K562 (cell line): ENCODE measurements at regions not wholly inside any gene's neighbourhood (a gene's known extent, or its start where the extent isn't known, plus 50 kb on each side); places are given as distances from the start of the nearest gene placed in this dataset.

Experiments used
- ETV6 ChIP-seq, 3 experiments: fragments of 150-350 bp in 1 of 3; sonication (generic) in 1 of 3; formaldehyde crosslinking in 1 of 3; IDR thresholded peaks; 2 replicates each; pipeline versions ENCODE4 v1.6.1 to v1.8.0; 2014 to 2022; ENCODE audit warnings: borderline replicate concordance in 2 of 3, low read depth in 2 of 3, antibody characterized with exemption in 1 of 3, low read length in 1 of 3, mild to moderate bottlenecking in 1 of 3, missing genetic modification reagents in 1 of 3
- HES1 ChIP-seq: fragments of 450-650 bp; IDR thresholded peaks from 2 replicates; pipeline ENCODE4 v1.6.1; 2016; ENCODE audit warnings: low read depth, mild to moderate bottlenecking, moderate library complexity
- HOXB6 ChIP-seq: fragments of 250-450 bp; sonication (Bioruptor Pico); IDR thresholded peaks from 2 replicates; pipeline ENCODE4 v1.5.1; 2022; ENCODE audit warnings: mild to moderate bottlenecking, borderline replicate concordance
- KLF13 ChIP-seq: fragments of 450-650 bp; IDR thresholded peaks from 2 replicates; pipeline ENCODE4 v1.6.1; 2016; ENCODE audit warnings: missing genetic modification characterization, low read depth, mild to moderate bottlenecking, missing compliant biosample characterization, moderate library complexity, borderline replicate concordance
- NFIX ChIP-seq: fragments of 250-450 bp; sonication (Bioruptor Pico); IDR thresholded peaks from 2 replicates; pipeline ENCODE4 v1.4.0; 2020; ENCODE audit warnings: low read depth, mild to moderate bottlenecking, moderate library complexity
- RBM39 ChIP-seq: fragments of 200-400 bp; formaldehyde crosslinking; optimal IDR thresholded peaks from 2 replicates; pipeline ENCODE3; 2018; ENCODE audit warnings: low read depth, low read length
- SRSF1 ChIP-seq: fragments of 200-400 bp; formaldehyde crosslinking; IDR thresholded peaks from 2 replicates; pipeline ENCODE4 v1.6.1; 2017; ENCODE audit warnings: mild to moderate bottlenecking, low read depth, low read length, moderate library complexity
- TGIF2 ChIP-seq: sonication (generic); formaldehyde crosslinking; IDR thresholded peaks from 2 replicates; pipeline ENCODE4 v1.8.1; 2022; ENCODE audit warnings: mild to moderate bottlenecking, missing genetic modification reagents, moderate library complexity
- TSC22D4 ChIP-seq: fragments of 450-650 bp; IDR thresholded peaks from 2 replicates; pipeline ENCODE4 v1.6.1; 2016; ENCODE audit warnings: missing genetic modification characterization, missing biosample characterization, control low read depth
- ZBTB7A ChIP-seq: IDR thresholded peaks from 2 replicates; pipeline ENCODE4 v1.6.1; 2011; ENCODE audit warnings: low read depth, mild to moderate bottlenecking, low read length, moderate library complexity, borderline replicate concordance; ENCODE audit not compliant: control insufficient read depth
- ZNF311 ChIP-seq: fragments of 250-450 bp; sonication (Bioruptor Pico); IDR thresholded peaks from 2 replicates; pipeline ENCODE4 v1.4.0; 2020; ENCODE audit warnings: mild to moderate bottlenecking, moderate library complexity
- ZNF589 ChIP-seq: fragments of 200-800 bp; sonication (Bioruptor generic); IDR thresholded peaks from 2 replicates; pipeline ENCODE4 v1.6.1; 2016; ENCODE audit warnings: low read depth, missing genetic modification characterization, missing compliant biosample characterization
- ZNF785 ChIP-seq: fragments of 250-450 bp; sonication (Bioruptor Pico); IDR thresholded peaks from 2 replicates; pipeline ENCODE4 v1.4.0; 2020; ENCODE audit warnings: mild to moderate bottlenecking
- TF ChIP-seq, protein P1 (sequence below): fragments of 450-650 bp; IDR thresholded peaks from 2 replicates; pipeline ENCODE4 v1.6.1; 2017; ENCODE audit warnings: antibody characterized with exemption, mild to moderate bottlenecking
- TF ChIP-seq, protein P2 (sequence below): sonication (generic); formaldehyde crosslinking; IDR thresholded peaks from 2 replicates; pipeline ENCODE4 v1.8.0; 2022; ENCODE audit warnings: missing genetic modification reagents, mild to moderate bottlenecking, borderline replicate concordance
- TF ChIP-seq, protein P3 (sequence below): conservative IDR thresholded peaks from 2 replicates; pipeline ENCODE4 v1.6.1; 2011; ENCODE audit warnings: low read depth, mild to moderate bottlenecking, low read length; ENCODE audit not compliant: control insufficient read depth
- TF ChIP-seq, protein P4 (sequence below): fragments of 450-650 bp; conservative IDR thresholded peaks from 2 replicates; pipeline ENCODE4 v1.6.1; 2016; ENCODE audit warnings: missing genetic modification characterization, low read depth, mild to moderate bottlenecking, control low read depth, missing compliant biosample characterization

- no peak for TF ChIP-seq ETV6 (IDR thresholded peaks at IDR 0.05; ENCODE audit: borderline replicate concordance in 1 of 2, low read depth in 2 of 2, low read length in 1 of 2)
- TF ChIP-seq ETV6 (CRISPR knock-in tag; IDR thresholded peaks at IDR 0.05; ENCODE audit: borderline replicate concordance), result no peak
- no peak for TF ChIP-seq ZNF311
- TF ChIP-seq NFIX (CRISPR knock-in tag), result no peak
- TF ChIP-seq, protein P1, sequence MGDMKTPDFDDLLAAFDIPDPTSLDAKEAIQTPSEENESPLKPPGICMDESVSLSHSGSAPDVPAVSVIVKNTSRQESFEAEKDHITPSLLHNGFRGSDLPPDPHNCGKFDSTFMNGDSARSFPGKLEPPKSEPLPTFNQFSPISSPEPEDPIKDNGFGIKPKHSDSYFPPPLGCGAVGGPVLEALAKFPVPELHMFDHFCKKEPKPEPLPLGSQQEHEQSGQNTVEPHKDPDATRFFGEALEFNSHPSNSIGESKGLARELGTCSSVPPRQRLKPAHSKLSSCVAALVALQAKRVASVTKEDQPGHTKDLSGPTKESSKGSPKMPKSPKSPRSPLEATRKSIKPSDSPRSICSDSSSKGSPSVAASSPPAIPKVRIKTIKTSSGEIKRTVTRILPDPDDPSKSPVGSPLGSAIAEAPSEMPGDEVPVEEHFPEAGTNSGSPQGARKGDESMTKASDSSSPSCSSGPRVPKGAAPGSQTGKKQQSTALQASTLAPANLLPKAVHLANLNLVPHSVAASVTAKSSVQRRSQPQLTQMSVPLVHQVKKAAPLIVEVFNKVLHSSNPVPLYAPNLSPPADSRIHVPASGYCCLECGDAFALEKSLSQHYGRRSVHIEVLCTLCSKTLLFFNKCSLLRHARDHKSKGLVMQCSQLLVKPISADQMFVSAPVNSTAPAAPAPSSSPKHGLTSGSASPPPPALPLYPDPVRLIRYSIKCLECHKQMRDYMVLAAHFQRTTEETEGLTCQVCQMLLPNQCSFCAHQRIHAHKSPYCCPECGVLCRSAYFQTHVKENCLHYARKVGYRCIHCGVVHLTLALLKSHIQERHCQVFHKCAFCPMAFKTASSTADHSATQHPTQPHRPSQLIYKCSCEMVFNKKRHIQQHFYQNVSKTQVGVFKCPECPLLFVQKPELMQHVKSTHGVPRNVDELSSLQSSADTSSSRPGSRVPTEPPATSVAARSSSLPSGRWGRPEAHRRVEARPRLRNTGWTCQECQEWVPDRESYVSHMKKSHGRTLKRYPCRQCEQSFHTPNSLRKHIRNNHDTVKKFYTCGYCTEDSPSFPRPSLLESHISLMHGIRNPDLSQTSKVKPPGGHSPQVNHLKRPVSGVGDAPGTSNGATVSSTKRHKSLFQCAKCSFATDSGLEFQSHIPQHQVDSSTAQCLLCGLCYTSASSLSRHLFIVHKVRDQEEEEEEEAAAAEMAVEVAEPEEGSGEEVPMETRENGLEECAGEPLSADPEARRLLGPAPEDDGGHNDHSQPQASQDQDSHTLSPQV, result no peak
- TF ChIP-seq TSC22D4, result no peak
- TF ChIP-seq RBM39, result no peak
- TF ChIP-seq, protein P2, sequence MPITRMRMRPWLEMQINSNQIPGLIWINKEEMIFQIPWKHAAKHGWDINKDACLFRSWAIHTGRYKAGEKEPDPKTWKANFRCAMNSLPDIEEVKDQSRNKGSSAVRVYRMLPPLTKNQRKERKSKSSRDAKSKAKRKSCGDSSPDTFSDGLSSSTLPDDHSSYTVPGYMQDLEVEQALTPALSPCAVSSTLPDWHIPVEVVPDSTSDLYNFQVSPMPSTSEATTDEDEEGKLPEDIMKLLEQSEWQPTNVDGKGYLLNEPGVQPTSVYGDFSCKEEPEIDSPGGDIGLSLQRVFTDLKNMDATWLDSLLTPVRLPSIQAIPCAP (CRISPR knock-in tag), result no peak
- TF ChIP-seq HES1, result no peak
- TF ChIP-seq TGIF2 (CRISPR knock-in tag), result no peak
- TF ChIP-seq, protein P3, sequence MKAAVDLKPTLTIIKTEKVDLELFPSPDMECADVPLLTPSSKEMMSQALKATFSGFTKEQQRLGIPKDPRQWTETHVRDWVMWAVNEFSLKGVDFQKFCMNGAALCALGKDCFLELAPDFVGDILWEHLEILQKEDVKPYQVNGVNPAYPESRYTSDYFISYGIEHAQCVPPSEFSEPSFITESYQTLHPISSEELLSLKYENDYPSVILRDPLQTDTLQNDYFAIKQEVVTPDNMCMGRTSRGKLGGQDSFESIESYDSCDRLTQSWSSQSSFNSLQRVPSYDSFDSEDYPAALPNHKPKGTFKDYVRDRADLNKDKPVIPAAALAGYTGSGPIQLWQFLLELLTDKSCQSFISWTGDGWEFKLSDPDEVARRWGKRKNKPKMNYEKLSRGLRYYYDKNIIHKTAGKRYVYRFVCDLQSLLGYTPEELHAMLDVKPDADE, result no peak
- TF ChIP-seq HOXB6 (CRISPR knock-in tag), result no peak
- no peak for TF ChIP-seq KLF13 (tag)
- no peak for TF ChIP-seq SRSF1
- no peak for TF ChIP-seq ZNF785
- TF ChIP-seq ZNF589 (CRISPR knock-in tag), result no peak
- no peak for TF ChIP-seq ZBTB7A
- TF ChIP-seq, protein P4, sequence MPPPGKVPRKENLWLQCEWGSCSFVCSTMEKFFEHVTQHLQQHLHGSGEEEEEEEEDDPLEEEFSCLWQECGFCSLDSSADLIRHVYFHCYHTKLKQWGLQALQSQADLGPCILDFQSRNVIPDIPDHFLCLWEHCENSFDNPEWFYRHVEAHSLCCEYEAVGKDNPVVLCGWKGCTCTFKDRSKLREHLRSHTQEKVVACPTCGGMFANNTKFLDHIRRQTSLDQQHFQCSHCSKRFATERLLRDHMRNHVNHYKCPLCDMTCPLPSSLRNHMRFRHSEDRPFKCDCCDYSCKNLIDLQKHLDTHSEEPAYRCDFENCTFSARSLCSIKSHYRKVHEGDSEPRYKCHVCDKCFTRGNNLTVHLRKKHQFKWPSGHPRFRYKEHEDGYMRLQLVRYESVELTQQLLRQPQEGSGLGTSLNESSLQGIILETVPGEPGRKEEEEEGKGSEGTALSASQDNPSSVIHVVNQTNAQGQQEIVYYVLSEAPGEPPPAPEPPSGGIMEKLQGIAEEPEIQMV (tag), result no peak
Measured at GRCh38 chr12:105954951-105955931, 183.5 kb downstream of the NUAK1 start (continued).
